Endothelial cell of umbilical vein (primary cell): ENCODE measurements at regions not wholly inside any gene's neighbourhood (a gene's known extent, or its start where the extent isn't known, plus 50 kb on each side); places are given as distances from the start of the nearest gene placed in this dataset.

Source experiments
- EZH2 ChIP-seq: IDR thresholded peaks from 2 replicates; pipeline ENCODE4 v1.6.1; 2012; ENCODE audit warnings: borderline replicate concordance, low read depth, mild to moderate bottlenecking, moderate library complexity, low read length, inconsistent platforms; ENCODE audit not compliant: severe bottlenecking
- GATA2 ChIP-seq: IDR thresholded peaks from 2 replicates; pipeline ENCODE4 v1.7.0; 2011; ENCODE audit warnings: low read depth, mild to moderate bottlenecking, moderate library complexity, mixed read lengths, low read length; ENCODE audit not compliant: insufficient read length, insufficient read depth
- MYC ChIP-seq: IDR thresholded peaks from one replicate; pipeline ENCODE4 v1.6.1; 2011; ENCODE audit warnings: mild to moderate bottlenecking, low read depth, low read length
- POLR2A ChIP-seq: IDR thresholded peaks from 2 replicates; pipeline ENCODE4 v1.6.1; 2012; ENCODE audit warnings: low read depth, mild to moderate bottlenecking, control low read depth, low read length
- POLR2AphosphoS5 ChIP-seq: IDR thresholded peaks from 2 replicates; pipeline ENCODE4 v1.6.1; 2012; ENCODE audit warnings: low read depth, mild to moderate bottlenecking, control low read depth, low read length, moderate library complexity; ENCODE audit not compliant: insufficient read depth
- TF ChIP-seq, protein P1 (sequence below), 2 donors: IDR thresholded peaks; 1 replicate in 1 of 2; 2 replicates in 1 of 2; pipeline ENCODE4 v1.5.1; 2011; ENCODE audit warnings: low read length in 2 of 2, mild to moderate bottlenecking in 2 of 2, moderate library complexity in 2 of 2, control low read depth in 1 of 2, inconsistent platforms in 1 of 2, low read depth in 1 of 2; ENCODE audit not compliant: insufficient read depth in 1 of 2; ENCODE audit errors: extremely low read depth in 1 of 2
- TF ChIP-seq, protein P2 (sequence below): IDR thresholded peaks from 2 replicates; pipeline ENCODE4 v1.6.1; 2011; ENCODE audit not compliant: insufficient read depth, insufficient read length

DNA sequence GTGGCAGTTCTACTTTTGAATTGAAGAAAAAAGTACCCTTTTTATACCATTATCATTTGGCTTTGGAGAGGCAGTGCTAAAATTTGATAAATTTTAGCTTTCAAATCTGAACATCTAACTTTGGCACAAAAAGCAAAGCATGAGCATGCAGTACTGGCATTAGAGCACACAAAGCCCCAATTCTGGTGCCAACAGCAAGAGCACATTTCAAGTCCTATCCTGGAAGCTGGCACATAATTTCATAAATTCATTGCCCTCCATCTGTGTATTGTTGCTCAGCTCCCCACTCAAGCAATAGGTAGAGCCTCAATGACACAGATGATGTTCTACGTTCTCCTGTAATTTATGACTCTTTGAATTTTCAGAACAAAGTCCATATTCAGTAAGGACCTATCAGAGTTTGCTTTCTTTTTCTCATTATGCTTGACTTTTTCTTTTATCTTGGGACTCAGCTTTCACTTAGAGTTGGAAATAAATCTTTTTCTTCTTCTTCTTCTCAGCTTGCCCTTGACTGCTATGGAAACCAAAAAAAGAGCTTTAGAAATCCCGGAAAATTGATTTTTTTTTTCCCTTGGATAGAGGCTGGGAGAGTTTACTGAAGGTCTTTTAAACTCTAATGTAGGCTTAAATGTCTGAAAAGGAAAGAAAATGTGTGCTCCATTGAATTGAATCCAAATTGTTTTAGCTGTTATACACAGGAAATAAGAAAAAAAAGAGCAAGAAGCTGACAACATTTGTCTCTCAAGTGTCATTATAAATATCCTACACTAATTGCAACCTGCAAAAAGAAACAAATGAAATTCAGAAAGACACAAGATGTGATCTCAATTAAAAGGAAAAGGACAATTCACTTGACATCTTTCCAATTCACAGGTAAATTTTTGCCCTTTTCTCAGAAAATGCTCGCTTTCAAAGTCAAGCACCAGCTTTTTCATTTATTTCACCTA lies 380.8 kb upstream of the CDH18 start:
- no peak for TF ChIP-seq POLR2A
- TF ChIP-seq, protein P1, sequence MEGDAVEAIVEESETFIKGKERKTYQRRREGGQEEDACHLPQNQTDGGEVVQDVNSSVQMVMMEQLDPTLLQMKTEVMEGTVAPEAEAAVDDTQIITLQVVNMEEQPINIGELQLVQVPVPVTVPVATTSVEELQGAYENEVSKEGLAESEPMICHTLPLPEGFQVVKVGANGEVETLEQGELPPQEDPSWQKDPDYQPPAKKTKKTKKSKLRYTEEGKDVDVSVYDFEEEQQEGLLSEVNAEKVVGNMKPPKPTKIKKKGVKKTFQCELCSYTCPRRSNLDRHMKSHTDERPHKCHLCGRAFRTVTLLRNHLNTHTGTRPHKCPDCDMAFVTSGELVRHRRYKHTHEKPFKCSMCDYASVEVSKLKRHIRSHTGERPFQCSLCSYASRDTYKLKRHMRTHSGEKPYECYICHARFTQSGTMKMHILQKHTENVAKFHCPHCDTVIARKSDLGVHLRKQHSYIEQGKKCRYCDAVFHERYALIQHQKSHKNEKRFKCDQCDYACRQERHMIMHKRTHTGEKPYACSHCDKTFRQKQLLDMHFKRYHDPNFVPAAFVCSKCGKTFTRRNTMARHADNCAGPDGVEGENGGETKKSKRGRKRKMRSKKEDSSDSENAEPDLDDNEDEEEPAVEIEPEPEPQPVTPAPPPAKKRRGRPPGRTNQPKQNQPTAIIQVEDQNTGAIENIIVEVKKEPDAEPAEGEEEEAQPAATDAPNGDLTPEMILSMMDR (IDR thresholded peaks at IDR 0.05; ENCODE audit: extremely low read depth in 1 of 2, insufficient read depth in 1 of 2, low read depth in 1 of 2, low read length in 2 of 2) = no peak
- no peak for TF ChIP-seq MYC
- no peak for TF ChIP-seq POLR2AphosphoS5
- no peak for TF ChIP-seq EZH2
- TF ChIP-seq, protein P2, sequence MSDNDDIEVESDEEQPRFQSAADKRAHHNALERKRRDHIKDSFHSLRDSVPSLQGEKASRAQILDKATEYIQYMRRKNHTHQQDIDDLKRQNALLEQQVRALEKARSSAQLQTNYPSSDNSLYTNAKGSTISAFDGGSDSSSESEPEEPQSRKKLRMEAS = no peak
- no peak for TF ChIP-seq GATA2
